ENCODE measurements at regions not wholly inside any gene's neighbourhood (a gene's known extent, or its start where the extent isn't known, plus 50 kb on each side); places are given as distances from the start of the nearest gene placed in this dataset.

DNA sequence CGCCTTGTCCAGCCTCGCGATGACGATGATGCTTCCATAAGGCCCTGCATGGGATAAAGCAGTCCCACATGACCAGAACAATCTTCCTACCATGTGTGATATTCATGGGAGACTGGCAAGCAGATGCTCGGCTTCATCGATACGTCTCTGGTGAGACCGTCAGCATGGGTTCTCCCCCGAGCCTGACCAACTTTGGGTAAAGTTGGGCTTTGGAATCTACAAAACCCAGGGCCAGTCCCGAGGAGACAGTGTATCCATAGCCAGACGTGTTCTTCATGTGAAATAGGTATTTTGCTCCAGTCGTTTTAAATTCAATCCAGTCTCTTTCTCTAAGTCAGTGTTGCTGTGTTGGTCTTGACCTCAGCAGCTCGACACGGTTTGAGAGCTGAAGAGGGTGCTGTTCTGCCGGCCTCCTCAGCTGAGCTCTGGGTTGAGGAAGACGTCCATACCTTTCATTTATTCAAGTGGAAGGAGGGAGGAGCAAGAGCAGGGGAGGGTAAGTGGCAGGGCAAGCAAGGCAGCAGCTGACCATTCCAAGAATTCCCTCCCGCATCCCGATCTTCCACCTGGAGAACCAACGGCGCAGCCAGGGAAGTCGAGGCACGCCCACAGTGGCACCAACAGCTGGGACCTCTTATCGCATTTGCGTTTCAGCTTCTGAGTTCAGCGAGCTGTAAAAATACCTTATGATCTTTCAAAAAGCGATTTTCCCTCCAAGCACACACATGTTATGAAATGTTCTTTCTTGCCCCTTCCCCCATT lies 64.0 kb upstream of the THBS2 start:
- TF ChIP-seq POLR2A (IDR thresholded peaks at IDR 0.05) = no peak
- TF ChIP-seq, protein P1, sequence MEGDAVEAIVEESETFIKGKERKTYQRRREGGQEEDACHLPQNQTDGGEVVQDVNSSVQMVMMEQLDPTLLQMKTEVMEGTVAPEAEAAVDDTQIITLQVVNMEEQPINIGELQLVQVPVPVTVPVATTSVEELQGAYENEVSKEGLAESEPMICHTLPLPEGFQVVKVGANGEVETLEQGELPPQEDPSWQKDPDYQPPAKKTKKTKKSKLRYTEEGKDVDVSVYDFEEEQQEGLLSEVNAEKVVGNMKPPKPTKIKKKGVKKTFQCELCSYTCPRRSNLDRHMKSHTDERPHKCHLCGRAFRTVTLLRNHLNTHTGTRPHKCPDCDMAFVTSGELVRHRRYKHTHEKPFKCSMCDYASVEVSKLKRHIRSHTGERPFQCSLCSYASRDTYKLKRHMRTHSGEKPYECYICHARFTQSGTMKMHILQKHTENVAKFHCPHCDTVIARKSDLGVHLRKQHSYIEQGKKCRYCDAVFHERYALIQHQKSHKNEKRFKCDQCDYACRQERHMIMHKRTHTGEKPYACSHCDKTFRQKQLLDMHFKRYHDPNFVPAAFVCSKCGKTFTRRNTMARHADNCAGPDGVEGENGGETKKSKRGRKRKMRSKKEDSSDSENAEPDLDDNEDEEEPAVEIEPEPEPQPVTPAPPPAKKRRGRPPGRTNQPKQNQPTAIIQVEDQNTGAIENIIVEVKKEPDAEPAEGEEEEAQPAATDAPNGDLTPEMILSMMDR (IDR thresholded peaks at IDR 0.05) = no peak

All from prostate gland (tissue), 2 donors.